ENCODE measurements at regions not wholly inside any gene's neighbourhood (a gene's known extent, or its start where the extent isn't known, plus 50 kb on each side); places are given as distances from the start of the nearest gene placed in this dataset.

GRCh38 chr21:17679002-17679600 is 66.4 kb upstream of the BTG3 start:
- no peak for TF ChIP-seq POLR2A (IDR thresholded peaks at IDR 0.05)
- peak; percentile 59 to 68 (median 64) for TF ChIP-seq CTCF (IDR thresholded peaks at IDR 0.05)

All from ovary (tissue), 3 donors.